SK-N-SH (cell line): ENCODE measurements at regions not wholly inside any gene's neighbourhood (a gene's known extent, or its start where the extent isn't known, plus 50 kb on each side); places are given as distances from the start of the nearest gene placed in this dataset.

Experiments used
- CTCF ChIP-seq: fragments of 200-600 bp; sonication (generic); IDR thresholded peaks from 2 replicates; pipeline ENCODE4 v1.6.1; 2017; ENCODE audit warnings: antibody characterized with exemption, mild to moderate bottlenecking, moderate library complexity
- EP300 ChIP-seq, 2 experiments: IDR thresholded peaks; 2 replicates each; pipeline versions ENCODE4 v1.4.0 to v1.6.1; 2012; ENCODE audit warnings: borderline replicate concordance in 1 of 2, low read depth in 1 of 2, low read length in 1 of 2
- EZH2phosphoT487 ChIP-seq: fragments of 200-600 bp; sonication (generic); IDR thresholded peaks from 2 replicates; pipeline ENCODE4 v1.6.1; 2017; ENCODE audit warnings: low read depth, mixed run types, mild to moderate bottlenecking, antibody characterized with exemption, moderate library complexity, borderline replicate concordance
- MEF2A ChIP-seq: IDR thresholded peaks from 2 replicates; pipeline ENCODE4 v1.4.0; 2012; ENCODE audit warnings: low read depth, borderline replicate concordance
- RAD21 ChIP-seq: IDR thresholded peaks from 2 replicates; pipeline ENCODE4 v1.6.1; 2012; ENCODE audit warnings: mild to moderate bottlenecking, low read length
- SIN3A ChIP-seq: IDR thresholded peaks from 2 replicates; pipeline ENCODE4 v1.6.1; 2012; ENCODE audit warnings: low read depth, mild to moderate bottlenecking, low read length, moderate library complexity, borderline replicate concordance
- YY1 ChIP-seq: IDR thresholded peaks from 2 replicates; pipeline ENCODE4 v1.4.0; 2012; ENCODE audit warnings: low read depth, mild to moderate bottlenecking
- TF ChIP-seq, protein P1 (sequence below): IDR thresholded peaks from 2 replicates; pipeline ENCODE4 v1.4.0; 2012; ENCODE audit warnings: low read depth, borderline replicate concordance
- TF ChIP-seq, protein P2 (sequence below): IDR thresholded peaks from 2 replicates; pipeline ENCODE4; 2012

DNA sequence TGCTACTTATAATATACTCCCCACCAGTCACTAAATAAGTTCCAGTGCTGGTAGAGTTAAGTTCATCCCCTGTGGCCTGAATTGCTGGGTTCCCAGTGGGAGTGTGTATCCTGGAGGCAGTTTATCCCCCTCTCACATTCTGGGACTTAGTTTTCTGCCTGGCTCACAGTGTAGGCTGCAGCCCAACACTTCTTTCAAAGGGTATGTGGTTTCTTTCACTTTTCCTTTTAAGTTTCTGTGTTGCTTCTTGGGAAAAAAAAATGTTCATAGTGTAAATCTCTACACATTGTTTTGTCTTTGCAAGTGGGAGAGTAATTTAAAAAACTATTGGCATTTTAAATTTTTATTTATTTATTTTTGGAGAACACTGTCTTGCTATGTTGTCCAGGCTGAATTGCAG lies 85.5 kb downstream of the XIST start:
- TF ChIP-seq EP300 (IDR thresholded peaks at IDR 0.05; ENCODE audit: borderline replicate concordance in 1 of 2, low read depth in 1 of 2, low read length in 1 of 2) = no peak
- no peak for TF ChIP-seq CTCF
- TF ChIP-seq, protein P1, sequence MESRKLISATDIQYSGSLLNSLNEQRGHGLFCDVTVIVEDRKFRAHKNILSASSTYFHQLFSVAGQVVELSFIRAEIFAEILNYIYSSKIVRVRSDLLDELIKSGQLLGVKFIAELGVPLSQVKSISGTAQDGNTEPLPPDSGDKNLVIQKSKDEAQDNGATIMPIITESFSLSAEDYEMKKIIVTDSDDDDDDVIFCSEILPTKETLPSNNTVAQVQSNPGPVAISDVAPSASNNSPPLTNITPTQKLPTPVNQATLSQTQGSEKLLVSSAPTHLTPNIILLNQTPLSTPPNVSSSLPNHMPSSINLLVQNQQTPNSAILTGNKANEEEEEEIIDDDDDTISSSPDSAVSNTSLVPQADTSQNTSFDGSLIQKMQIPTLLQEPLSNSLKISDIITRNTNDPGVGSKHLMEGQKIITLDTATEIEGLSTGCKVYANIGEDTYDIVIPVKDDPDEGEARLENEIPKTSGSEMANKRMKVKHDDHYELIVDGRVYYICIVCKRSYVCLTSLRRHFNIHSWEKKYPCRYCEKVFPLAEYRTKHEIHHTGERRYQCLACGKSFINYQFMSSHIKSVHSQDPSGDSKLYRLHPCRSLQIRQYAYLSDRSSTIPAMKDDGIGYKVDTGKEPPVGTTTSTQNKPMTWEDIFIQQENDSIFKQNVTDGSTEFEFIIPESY = no peak
- no peak for TF ChIP-seq MEF2A
- no peak for TF ChIP-seq SIN3A
- TF ChIP-seq EZH2phosphoT487 = no peak
- TF ChIP-seq, protein P2, sequence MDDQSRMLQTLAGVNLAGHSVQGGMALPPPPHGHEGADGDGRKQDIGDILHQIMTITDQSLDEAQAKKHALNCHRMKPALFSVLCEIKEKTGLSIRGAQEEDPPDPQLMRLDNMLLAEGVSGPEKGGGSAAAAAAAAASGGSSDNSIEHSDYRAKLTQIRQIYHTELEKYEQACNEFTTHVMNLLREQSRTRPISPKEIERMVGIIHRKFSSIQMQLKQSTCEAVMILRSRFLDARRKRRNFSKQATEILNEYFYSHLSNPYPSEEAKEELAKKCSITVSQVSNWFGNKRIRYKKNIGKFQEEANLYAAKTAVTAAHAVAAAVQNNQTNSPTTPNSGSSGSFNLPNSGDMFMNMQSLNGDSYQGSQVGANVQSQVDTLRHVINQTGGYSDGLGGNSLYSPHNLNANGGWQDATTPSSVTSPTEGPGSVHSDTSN = no peak
- no peak for TF ChIP-seq RAD21
- TF ChIP-seq YY1 = no peak
